GM12878 (cell line): ENCODE measurements at regions not wholly inside any gene's neighbourhood (a gene's known extent, or its start where the extent isn't known, plus 50 kb on each side); places are given as distances from the start of the nearest gene placed in this dataset.

Experiments
- ATAC-seq: fragments of 200-7000 bp; cut with Tn5 transposase; 3 replicates; pipeline ENCODE4 v1.9.1; 2020; ENCODE audit warnings: mild to moderate bottlenecking, moderate library complexity
- BruUV-seq: library from RNA; stranded (reverse); fragments of 400-500 nt; replicated peaks from 2 replicates; lab custom pipeline; 2021; lab: Mats Ljungman, UMichigan
- CTCF ChIA-PET: fragments of 300-600 bp; sonication (Branson Sonifier 250); formaldehyde crosslinking; extraction: SDS; loops from one replicate; lab custom pipeline; 2021; ENCODE audit warnings: inconsistent platforms; lab: Yijun Ruan, JAX
- POLR2A ChIA-PET: fragments of 350-600 bp; formaldehyde crosslinking; extraction: SDS; loops from one replicate; lab custom pipeline; 2021; ENCODE audit warnings: inconsistent platforms; lab: Charles Lee
- RAD21 ChIA-PET: fragments of 300-600 bp; sonication (Branson Sonifier 250); formaldehyde crosslinking; loops from one replicate; lab custom pipeline; 2023; ENCODE audit warnings: antibody characterized with exemption; ENCODE audit not compliant: unreplicated experiment; lab: Charles Lee
- SMC1A ChIA-PET: fragments of 300-600 bp; sonication (Branson Sonifier 250); formaldehyde crosslinking; loops from one replicate; lab custom pipeline; 2023; ENCODE audit not compliant: unreplicated experiment, uncharacterized antibody; lab: Charles Lee
- DNase-seq: peaks from one replicate; pipeline ENCODE4 v3.0.0-alpha.2; 2011; ENCODE audit warnings: low read depth, low spot score
- FAIRE-seq: peaks from 3 replicates; lab custom pipeline; 2011; peaks lifted over from hg19 to GRCh38; lab: Jason Lieb, UNC
- H2AFZ ChIP-seq: 2 replicates; pipeline ENCODE4 v1.6.0; 2011; ENCODE audit warnings: low read depth, low read length, control low read depth; ENCODE audit not compliant: control insufficient read depth
- H3K27ac ChIP-seq: 2 replicates; pipeline ENCODE4 v1.5.1; 2011; ENCODE audit warnings: control low read depth; ENCODE audit not compliant: control insufficient read depth, insufficient read depth
- H3K27me3 ChIP-seq, 2 experiments: replicated peaks in 1 of 2; 2 replicates each; pipeline versions ENCODE4 v1.6.0 to v1.6.1; 2011; ENCODE audit warnings: low read length in 1 of 2; ENCODE audit not compliant: control insufficient read depth in 2 of 2, insufficient read depth in 2 of 2
- H3K36me3 ChIP-seq, 2 experiments: 2 replicates each; pipeline ENCODE4 v1.5.1; 2011; ENCODE audit warnings: low read length in 1 of 2; ENCODE audit not compliant: control insufficient read depth in 2 of 2, insufficient read depth in 2 of 2
- H3K4me1 ChIP-seq: 2 replicates; pipeline ENCODE4 v1.6.1; 2011; ENCODE audit warnings: mild to moderate bottlenecking, low read length, moderate library complexity, mixed read lengths; ENCODE audit not compliant: control insufficient read depth, insufficient read depth
- H3K4me2 ChIP-seq: 2 replicates; pipeline ENCODE4 v1.6.0; 2011; ENCODE audit warnings: control low read depth; ENCODE audit not compliant: control insufficient read depth, insufficient read depth
- H3K4me3 ChIP-seq: fragments of 200-600 bp; sonication (generic); 2 replicates; pipeline ENCODE4 v1.5.1; 2016
- H3K79me2 ChIP-seq: 2 replicates; pipeline ENCODE4 v1.6.0; 2011; ENCODE audit warnings: low read length; ENCODE audit not compliant: control insufficient read depth, insufficient read depth
- H3K9ac ChIP-seq: 2 replicates; pipeline ENCODE4 v1.8.0; 2011; ENCODE audit warnings: low read length, control low read depth, mixed read lengths; ENCODE audit not compliant: control insufficient read depth, insufficient read depth
- H3K9me3 ChIP-seq: replicated peaks from 3 replicates; pipeline ENCODE4 v1.5.1; 2011; ENCODE audit warnings: mild to moderate bottlenecking, low read length; ENCODE audit not compliant: control insufficient read depth, insufficient read depth
- H4K20me1 ChIP-seq: 2 replicates; pipeline ENCODE4 v1.6.0; 2011; ENCODE audit not compliant: control insufficient read depth, insufficient read depth
- CHD1 ChIP-seq: IDR thresholded peaks from 2 replicates; pipeline ENCODE4 v1.6.1; 2012; ENCODE audit warnings: low read depth, low read length, improper control_type of control experiment
- ESRRA ChIP-seq: IDR thresholded peaks from 2 replicates; pipeline ENCODE4 v1.6.1; 2012; ENCODE audit warnings: mild to moderate bottlenecking, low read length, improper control_type of control experiment
- GATAD2B ChIP-seq: fragments of 450-650 bp; conservative IDR thresholded peaks from 2 replicates; pipeline ENCODE4 v1.6.1; 2017; ENCODE audit warnings: low read depth, mild to moderate bottlenecking, moderate library complexity
- HDAC2 ChIP-seq: fragments of 200-600 bp; sonication (generic); IDR thresholded peaks from 2 replicates; pipeline ENCODE4 v1.6.1; 2017
- HDAC6 ChIP-seq: fragments of 200-600 bp; sonication (generic); IDR thresholded peaks from one replicate; pipeline ENCODE4 v1.8.0; 2017; ENCODE audit warnings: antibody characterized with exemption; ENCODE audit not compliant: unreplicated experiment
- IRF4 ChIP-seq: IDR thresholded peaks from 2 replicates; pipeline ENCODE4 v1.6.1; 2011; ENCODE audit warnings: low read depth, low read length
- KAT2A ChIP-seq: conservative IDR thresholded peaks from 2 replicates; pipeline ENCODE4 v1.6.1; 2011; ENCODE audit warnings: low read depth, low read length; ENCODE audit not compliant: control insufficient read depth
- MEF2A ChIP-seq: IDR thresholded peaks from 2 replicates; pipeline ENCODE4 v1.6.1; 2011; ENCODE audit warnings: low read depth, mild to moderate bottlenecking, low read length, moderate library complexity; ENCODE audit not compliant: insufficient read depth
- NFYA ChIP-seq: IDR thresholded peaks from 2 replicates; pipeline ENCODE4 v1.6.1; 2011; ENCODE audit warnings: low read depth, mild to moderate bottlenecking, low read length, improper control_type of control experiment, borderline replicate concordance
- NR2C1 ChIP-seq: fragments of 450-650 bp; IDR thresholded peaks from 2 replicates; pipeline ENCODE4 v1.6.1; 2017; ENCODE audit warnings: antibody characterized with exemption, mild to moderate bottlenecking, moderate library complexity
- PKNOX1 ChIP-seq: fragments of 450-650 bp; IDR thresholded peaks from 2 replicates; pipeline ENCODE4 v1.6.1; 2016; ENCODE audit warnings: mild to moderate bottlenecking
- POLR2AphosphoS5 ChIP-seq: IDR thresholded peaks from 2 replicates; pipeline ENCODE4 v1.6.1; 2011; ENCODE audit warnings: mild to moderate bottlenecking, low read length, inconsistent platforms
- SMAD1 ChIP-seq: fragments of 450-650 bp; IDR thresholded peaks from 2 replicates; pipeline ENCODE4 v1.6.1; 2018; ENCODE audit warnings: mild to moderate bottlenecking, low read depth; ENCODE audit not compliant: partially characterized antibody
- SUZ12 ChIP-seq: fragments of 200-600 bp; sonication (generic); IDR thresholded peaks from one replicate; pipeline ENCODE4 v1.6.1; 2018; ENCODE audit warnings: antibody characterized with exemption, mild to moderate bottlenecking; ENCODE audit not compliant: unreplicated experiment
- TCF12 ChIP-seq: IDR thresholded peaks from 2 replicates; pipeline ENCODE4 v1.6.1; 2011; ENCODE audit warnings: low read depth, mild to moderate bottlenecking, low read length
- ZNF207 ChIP-seq: fragments of 450-650 bp; IDR thresholded peaks from 2 replicates; pipeline ENCODE4 v1.6.1; 2014; ENCODE audit warnings: antibody characterized with exemption, mild to moderate bottlenecking, borderline replicate concordance
- WGBS: methylation state at CpG from one replicate; pipeline ENCODE4 v1.1.6; 2016; ENCODE audit warnings: low lambda C conversion rate; ENCODE audit not compliant: insufficient replicate concordance, insufficient coverage; ENCODE audit errors: missing lambda C conversion rate; 5-methylcytosine and 5-hydroxymethylcytosine counted together
- in situ Hi-C: fragments of 300-500 bp; cut with MboI; formaldehyde crosslinking; loops from 9 replicates; pipeline ENCODE4 v1.14.3; 2018; ENCODE audit warnings: mixed read lengths
- intact Hi-C: fragments of 100-400 bp; cut with micrococcal nuclease; formaldehyde crosslinking; loops from one replicate; pipeline ENCODE4 v1.14.2; 2022; ENCODE audit not compliant: unreplicated experiment
- TF ChIP-seq, protein P1 (sequence below): fragments of 450-650 bp; formaldehyde crosslinking; IDR thresholded peaks from 2 replicates; pipeline ENCODE4 v1.4.0; 2020; ENCODE audit warnings: mild to moderate bottlenecking, moderate library complexity
- TF ChIP-seq, protein P2 (sequence below): IDR thresholded peaks from 2 replicates; pipeline ENCODE4 v1.6.1; 2011; ENCODE audit warnings: low read depth, low read length, improper control_type of control experiment, borderline replicate concordance

DNA sequence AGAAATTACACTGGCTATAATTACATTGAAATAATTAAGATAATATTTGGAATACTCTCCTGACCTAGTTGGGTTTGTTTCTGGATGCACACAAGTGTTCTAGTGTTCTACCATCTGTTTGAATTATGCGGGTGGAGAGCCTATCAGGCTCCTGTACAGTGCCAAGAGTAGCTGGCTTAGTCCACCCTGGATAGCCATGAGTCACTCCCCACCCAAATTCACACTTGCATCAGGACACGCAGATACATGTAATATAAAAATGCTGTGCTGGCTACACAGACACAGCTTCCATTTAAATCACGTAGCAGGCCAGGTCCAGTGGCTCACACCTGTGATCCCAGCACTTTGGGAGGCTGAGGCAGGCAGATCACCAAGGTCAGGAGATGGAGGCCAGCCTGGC, 686.2 kb upstream of the SLC35B3 start:
- ChIA-PET CTCF (interaction anchor here (1.7 kb wide), 1 partner anchor 17 kb away, joined by 4 read pairs; no protein-coding TSS in a partner anchor), SMC1A (no interaction called here), POLR2A (no interaction called here), RAD21 (no interaction called here)
- Histone ChIP-seq H3K4me2 (no peak overlapping the region), H3K36me3 (no peaks in the 10 kb centered on the region), H3K4me3 (no peak overlapping the region), H4K20me1 (no peaks in the 10 kb centered on the region), H3K9me3 (no peaks in the 10 kb centered on the region), H2AFZ (no peak overlapping the region), H3K27ac (no peak overlapping the region), H3K79me2 (no peaks in the 10 kb centered on the region), H3K27me3 (no peaks in the 10 kb centered on the region), H3K4me1 (no peaks in the 10 kb centered on the region), H3K9ac (no peak overlapping the region)
- intact Hi-C loops: no loop called here
- DNase-seq (no peak), ATAC-seq (no peak), FAIRE-seq (no peak)
- WGBS: 2% methylated on average over 3 of the region's 3 CpGs
- no TSS peak for BruUV-seq
- in situ Hi-C loops: no loop called here
- TF ChIP-seq, protein P1, sequence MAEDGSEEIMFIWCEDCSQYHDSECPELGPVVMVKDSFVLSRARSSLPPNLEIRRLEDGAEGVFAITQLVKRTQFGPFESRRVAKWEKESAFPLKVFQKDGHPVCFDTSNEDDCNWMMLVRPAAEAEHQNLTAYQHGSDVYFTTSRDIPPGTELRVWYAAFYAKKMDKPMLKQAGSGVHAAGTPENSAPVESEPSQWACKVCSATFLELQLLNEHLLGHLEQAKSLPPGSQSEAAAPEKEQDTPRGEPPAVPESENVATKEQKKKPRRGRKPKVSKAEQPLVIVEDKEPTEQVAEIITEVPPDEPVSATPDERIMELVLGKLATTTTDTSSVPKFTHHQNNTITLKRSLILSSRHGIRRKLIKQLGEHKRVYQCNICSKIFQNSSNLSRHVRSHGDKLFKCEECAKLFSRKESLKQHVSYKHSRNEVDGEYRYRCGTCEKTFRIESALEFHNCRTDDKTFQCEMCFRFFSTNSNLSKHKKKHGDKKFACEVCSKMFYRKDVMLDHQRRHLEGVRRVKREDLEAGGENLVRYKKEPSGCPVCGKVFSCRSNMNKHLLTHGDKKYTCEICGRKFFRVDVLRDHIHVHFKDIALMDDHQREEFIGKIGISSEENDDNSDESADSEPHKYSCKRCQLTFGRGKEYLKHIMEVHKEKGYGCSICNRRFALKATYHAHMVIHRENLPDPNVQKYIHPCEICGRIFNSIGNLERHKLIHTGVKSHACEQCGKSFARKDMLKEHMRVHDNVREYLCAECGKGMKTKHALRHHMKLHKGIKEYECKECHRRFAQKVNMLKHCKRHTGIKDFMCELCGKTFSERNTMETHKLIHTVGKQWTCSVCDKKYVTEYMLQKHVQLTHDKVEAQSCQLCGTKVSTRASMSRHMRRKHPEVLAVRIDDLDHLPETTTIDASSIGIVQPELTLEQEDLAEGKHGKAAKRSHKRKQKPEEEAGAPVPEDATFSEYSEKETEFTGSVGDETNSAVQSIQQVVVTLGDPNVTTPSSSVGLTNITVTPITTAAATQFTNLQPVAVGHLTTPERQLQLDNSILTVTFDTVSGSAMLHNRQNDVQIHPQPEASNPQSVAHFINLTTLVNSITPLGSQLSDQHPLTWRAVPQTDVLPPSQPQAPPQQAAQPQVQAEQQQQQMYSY: no peak
- TF ChIP-seq MEF2A (no peak), POLR2AphosphoS5 (no peak), ESRRA (no peak), HDAC2 (no peak), TCF12 (no peak), KAT2A (no peak), CHD1 (no peak), HDAC6 (no peak), PKNOX1 (no peak), NR2C1 (no peak), ZNF207 (no peak), SMAD1 (no peak), GATAD2B (no peak), NFYA (no peak), IRF4 (no peak), SUZ12 (no peak)
- TF ChIP-seq, protein P2, sequence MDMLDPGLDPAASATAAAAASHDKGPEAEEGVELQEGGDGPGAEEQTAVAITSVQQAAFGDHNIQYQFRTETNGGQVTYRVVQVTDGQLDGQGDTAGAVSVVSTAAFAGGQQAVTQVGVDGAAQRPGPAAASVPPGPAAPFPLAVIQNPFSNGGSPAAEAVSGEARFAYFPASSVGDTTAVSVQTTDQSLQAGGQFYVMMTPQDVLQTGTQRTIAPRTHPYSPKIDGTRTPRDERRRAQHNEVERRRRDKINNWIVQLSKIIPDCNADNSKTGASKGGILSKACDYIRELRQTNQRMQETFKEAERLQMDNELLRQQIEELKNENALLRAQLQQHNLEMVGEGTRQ: no peak
